ENCODE measurements at regions not wholly inside any gene's neighbourhood (a gene's known extent, or its start where the extent isn't known, plus 50 kb on each side); places are given as distances from the start of the nearest gene placed in this dataset.

GRCh38 chr20:58003525-58003924, 224.9 kb downstream of the ANKRD60 start:
- TF ChIP-seq POLR2A (IDR thresholded peaks at IDR 0.05), result no peak
- TF ChIP-seq EP300 (IDR thresholded peaks at IDR 0.05), result no peak
- TF ChIP-seq CTCF (IDR thresholded peaks at IDR 0.05), result no peak
- no peak for TF ChIP-seq POLR2AphosphoS5 (IDR thresholded peaks at IDR 0.05)
